Ramos (cell line): ENCODE measurements at regions not wholly inside any gene's neighbourhood (a gene's known extent, or its start where the extent isn't known, plus 50 kb on each side); places are given as distances from the start of the nearest gene placed in this dataset.
"Not testable (repeated sequence)": the region's sequence is repeated elsewhere in the genome, so short reads cannot be mapped to it uniquely, and the experiment has no call there.

Source experiments
- in situ Hi-C: fragments of 300-500 bp; cut with MboI; formaldehyde crosslinking; loops from one replicate; pipeline ENCODE4 v1.14.3; 2022; ENCODE audit warnings: low sequenced_read_pairs; ENCODE audit not compliant: unreplicated experiment

GRCh38 chr6:15017803-15018202, 228.1 kb upstream of the JARID2 start:
- in situ Hi-C loops, result no loop called here

GRCh38 chr6:15020119-15020770, 225.6 kb upstream of the JARID2 start:
- in situ Hi-C loops, result no loop called here

GRCh38 chr6:15021074-15021473, 224.8 kb upstream of the JARID2 start:
- in situ Hi-C loops, result no loop called here

GRCh38 chr6:15023018-15023417, 222.9 kb upstream of the JARID2 start:
- in situ Hi-C loops, result not testable (repeated sequence)

- in situ Hi-C loops, result no loop called here
Observed at GRCh38 chr6:15023448-15023847, 222.4 kb upstream of the JARID2 start.

- in situ Hi-C loops, result no loop called here
Observed at GRCh38 chr6:15025446-15025845, 220.4 kb upstream of the JARID2 start.

- in situ Hi-C loops, result no loop called here
Observed at GRCh38 chr6:15026832-15027231, 219.0 kb upstream of the JARID2 start.

- in situ Hi-C loops, result no loop called here
Observed at GRCh38 chr6:15027472-15027871, 218.4 kb upstream of the JARID2 start.

GRCh38 chr6:15032015-15032414, 213.9 kb upstream of the JARID2 start:
- in situ Hi-C loops, result no loop called here

- in situ Hi-C loops, result no loop called here
Observed at GRCh38 chr6:15033850-15034203, 212.0 kb upstream of the JARID2 start.

GRCh38 chr6:15036690-15037245, 209.1 kb upstream of the JARID2 start:
- in situ Hi-C loops, result no loop called here

- in situ Hi-C loops, result no loop called here
Observed at GRCh38 chr6:15037253-15037652, 208.6 kb upstream of the JARID2 start.

- in situ Hi-C loops, result no loop called here
Observed at GRCh38 chr6:15038013-15038791, 207.7 kb upstream of the JARID2 start.

- in situ Hi-C loops, result no loop called here
Observed at GRCh38 chr6:15039136-15039535, 206.7 kb upstream of the JARID2 start.

GRCh38 chr6:15042938-15043337, 202.9 kb upstream of the JARID2 start:
- in situ Hi-C loops, result no loop called here

GRCh38 chr6:15044146-15044882, 201.6 kb upstream of the JARID2 start:
- in situ Hi-C loops, result no loop called here

- in situ Hi-C loops, result no loop called here
Observed at GRCh38 chr6:15044948-15045347, 200.9 kb upstream of the JARID2 start.

GRCh38 chr6:15046751-15047150, 199.1 kb upstream of the JARID2 start:
- in situ Hi-C loops, result no loop called here

GRCh38 chr6:15048367-15048766, 197.5 kb upstream of the JARID2 start:
- in situ Hi-C loops, result no loop called here

- in situ Hi-C loops, result no loop called here
Observed at GRCh38 chr6:15058200-15059061, 187.4 kb upstream of the JARID2 start.
